H9 (cell line): ENCODE measurements at regions not wholly inside any gene's neighbourhood (a gene's known extent, or its start where the extent isn't known, plus 50 kb on each side); places are given as distances from the start of the nearest gene placed in this dataset.

Source experiments
- DNase-seq: peaks from one replicate; pipeline ENCODE4 v3.0.0-alpha.2; 2017
- H2AFZ ChIP-seq: one replicate; pipeline ENCODE4 v1.6.1; 2013; ENCODE audit warnings: mild to moderate bottlenecking, low read length, control low read depth, moderate library complexity
- H2AK5ac ChIP-seq: 2 replicates; pipeline ENCODE4 v1.6.1; 2013; ENCODE audit warnings: low read length, control low read depth, mixed read lengths; ENCODE audit not compliant: insufficient read length
- H2BK120ac ChIP-seq: one replicate; pipeline ENCODE4 v1.6.1; 2013; ENCODE audit warnings: low read depth, mild to moderate bottlenecking, low read length, control low read depth, inconsistent platforms; ENCODE audit not compliant: poor library complexity, severe bottlenecking
- H2BK12ac ChIP-seq: 2 replicates; pipeline ENCODE4 v1.6.1; 2013; ENCODE audit warnings: low read length, control low read depth, mixed read lengths, low read depth; ENCODE audit not compliant: insufficient read length
- H2BK15ac ChIP-seq: 2 replicates; pipeline ENCODE4 v1.6.1; 2013; ENCODE audit warnings: low read depth, low read length, control low read depth
- H2BK20ac ChIP-seq: one replicate; pipeline ENCODE4 v1.6.1; 2013; ENCODE audit warnings: low read depth, mild to moderate bottlenecking, low read length, control low read depth, inconsistent platforms; ENCODE audit not compliant: poor library complexity, severe bottlenecking
- H2BK5ac ChIP-seq: 2 replicates; pipeline ENCODE4 v1.6.1; 2013; ENCODE audit warnings: low read length, control low read depth, mixed read lengths; ENCODE audit not compliant: insufficient read length
- H3K14ac ChIP-seq: 2 replicates; pipeline ENCODE4 v1.6.1; 2013; ENCODE audit warnings: low read length, control low read depth; ENCODE audit not compliant: insufficient read depth
- H3K18ac ChIP-seq: 2 replicates; pipeline ENCODE4 v1.6.1; 2013; ENCODE audit warnings: low read depth, mild to moderate bottlenecking, mixed read lengths, low read length, control low read depth; ENCODE audit not compliant: insufficient read length
- H3K23ac ChIP-seq: 2 replicates; pipeline ENCODE4 v1.6.1; 2013; ENCODE audit warnings: low read length, control low read depth, mixed read lengths, low read depth; ENCODE audit not compliant: insufficient read length
- H3K23me2 ChIP-seq: 2 replicates; pipeline ENCODE4 v1.6.1; 2013; ENCODE audit warnings: low read depth, mild to moderate bottlenecking, mixed read lengths, low read length, control low read depth; ENCODE audit not compliant: insufficient read length, poor library complexity, severe bottlenecking
- H3K27ac ChIP-seq: 2 replicates; pipeline ENCODE4 v1.5.1; 2013; ENCODE audit warnings: low read length, control low read depth, mixed read lengths, low read depth; ENCODE audit not compliant: insufficient read length
- H3K27me3 ChIP-seq: 2 replicates; pipeline ENCODE4 v1.6.1; 2013; ENCODE audit warnings: low read length, control low read depth, inconsistent platforms; ENCODE audit not compliant: insufficient read depth
- H3K4ac ChIP-seq: 2 replicates; pipeline ENCODE4 v1.6.1; 2013; ENCODE audit warnings: low read depth, mild to moderate bottlenecking, control low read depth, inconsistent platforms, low read length, moderate library complexity
- H3K4me1 ChIP-seq: 2 replicates; pipeline ENCODE4 v1.6.1; 2013; ENCODE audit warnings: low read length, control low read depth, inconsistent platforms; ENCODE audit not compliant: insufficient read depth
- H3K4me2 ChIP-seq: 2 replicates; pipeline ENCODE4 v1.6.1; 2013; ENCODE audit warnings: low read length, control low read depth, mixed read lengths; ENCODE audit not compliant: insufficient read length, insufficient read depth
- H3K56ac ChIP-seq: 2 replicates; pipeline ENCODE4 v1.6.1; 2013; ENCODE audit warnings: low read depth, mild to moderate bottlenecking, mixed read lengths, low read length, control low read depth; ENCODE audit not compliant: insufficient read length
- H3K79me1 ChIP-seq: 2 replicates; pipeline ENCODE4 v1.6.1; 2013; ENCODE audit warnings: low read depth, mild to moderate bottlenecking, moderate library complexity, low read length, control low read depth, inconsistent platforms; ENCODE audit not compliant: insufficient read depth, poor library complexity, severe bottlenecking
- H3K79me2 ChIP-seq: 2 replicates; pipeline ENCODE4 v1.6.1; 2013; ENCODE audit warnings: low read length, control low read depth, inconsistent platforms; ENCODE audit not compliant: insufficient read depth
- H3K9ac ChIP-seq: 2 replicates; pipeline ENCODE4 v1.6.1; 2013; ENCODE audit warnings: low read length, control low read depth, mixed read lengths; ENCODE audit not compliant: insufficient read length; ENCODE audit errors: extremely low read depth
- H3K9me3 ChIP-seq: one replicate; pipeline ENCODE4 v1.6.1; 2013; ENCODE audit warnings: low read depth, low read length, inconsistent platforms; ENCODE audit not compliant: control insufficient read depth
- H3T11ph ChIP-seq: one replicate; pipeline ENCODE4 v1.6.1; 2013; ENCODE audit warnings: mild to moderate bottlenecking, low read length, control low read depth, inconsistent platforms
- H4K20me1 ChIP-seq: one replicate; pipeline ENCODE4 v1.6.1; 2013; ENCODE audit not compliant: control insufficient read depth, insufficient read length, insufficient read depth
- H4K5ac ChIP-seq: 2 replicates; pipeline ENCODE4 v1.6.1; 2013; ENCODE audit warnings: low read depth, mild to moderate bottlenecking, mixed read lengths, low read length, control low read depth; ENCODE audit not compliant: insufficient read length
- H4K8ac ChIP-seq: replicated peaks from 2 replicates; pipeline ENCODE4 v1.6.1; 2013; ENCODE audit warnings: low read length, control low read depth, mixed read lengths, low read depth; ENCODE audit not compliant: insufficient read length
- H4K91ac ChIP-seq: 2 replicates; pipeline ENCODE4 v1.6.1; 2013; ENCODE audit warnings: low read depth, mild to moderate bottlenecking, moderate library complexity, mixed read lengths, low read length, control low read depth; ENCODE audit not compliant: insufficient read length
- H3K27ac Mint-ChIP-seq, 3 experiments: 2 replicates in 2 of 3; 3 replicates in 1 of 3; pipeline ENCODE4 v1.8.0; 2020 to 2021; ENCODE audit warnings: mixed read lengths in 3 of 3, mild to moderate bottlenecking in 1 of 3, moderate library complexity in 1 of 3
- H3K27me3 Mint-ChIP-seq: 2 replicates; pipeline ENCODE4 v1.8.0; 2021; ENCODE audit warnings: low read depth, mild to moderate bottlenecking, moderate library complexity, mixed read lengths
- H3K36me3 Mint-ChIP-seq, 3 experiments: 2 replicates in 2 of 3; 3 replicates in 1 of 3; pipeline ENCODE4 v1.8.0; 2020 to 2021; ENCODE audit warnings: low read depth in 3 of 3, mixed read lengths in 3 of 3; ENCODE audit not compliant: insufficient read depth in 1 of 3
- H3K4me1 Mint-ChIP-seq, 2 experiments: 2 replicates each; pipeline ENCODE4 v1.8.0; 2020; ENCODE audit warnings: mixed read lengths in 2 of 2
- H3K4me3 Mint-ChIP-seq, 2 experiments: 2 replicates in 1 of 2; 3 replicates in 1 of 2; pipeline ENCODE4 v1.8.0; 2020 to 2021; ENCODE audit warnings: mild to moderate bottlenecking in 2 of 2, mixed read lengths in 2 of 2, moderate library complexity in 1 of 2
- H3K9me3 Mint-ChIP-seq, 2 experiments: 2 replicates in 1 of 2; 3 replicates in 1 of 2; pipeline ENCODE4 v1.8.0; 2020; ENCODE audit warnings: mild to moderate bottlenecking in 2 of 2, mixed read lengths in 2 of 2, moderate library complexity in 1 of 2
- CTCF ChIP-seq: fragments of 200-600 bp; sonication (generic); conservative IDR thresholded peaks from 3 replicates; pipeline ENCODE4 v1.8.0; 2021; ENCODE audit warnings: antibody characterized with exemption, mild to moderate bottlenecking
- WGBS: extraction: QIAGEN DNeasy Blood & Tissue Kit; methylation state at CpG from one replicate; pipeline ENCODE4 v1.1.7; 2013; ENCODE audit warnings: missing lambda C conversion rate, low lambda C conversion rate, mixed read lengths; ENCODE audit not compliant: insufficient read length; ENCODE audit errors: extremely low coverage; 5-methylcytosine and 5-hydroxymethylcytosine counted together

- TF ChIP-seq CTCF = no peak
- no peaks in the 10 kb centered on the region for H3K9me3 ChIP-seq
- H3T11ph ChIP-seq = no peak overlapping the region
- H3K9ac ChIP-seq = no peak overlapping the region
- no peaks in the 10 kb centered on the region for H4K20me1 ChIP-seq
- H3K27ac ChIP-seq = no peak overlapping the region
- H2AK5ac ChIP-seq = no peak overlapping the region
- WGBS = no CpG with 5 or more reads among the region's 3 CpGs
- H4K5ac ChIP-seq = no peak overlapping the region
- no peak overlapping the region for H2AFZ ChIP-seq
- Mint-ChIP-seq H3K36me3 (no peaks in the 10 kb centered on the region), H3K27me3 (no peaks in the 10 kb centered on the region), H3K27ac (no peak overlapping the region), H3K4me3 (no peak overlapping the region), H3K9me3 (no peaks in the 10 kb centered on the region), H3K4me1 (peaks cover 3 to 4% of the 10 kb centered on the region in 2 experiments; a peak in 1 of 4 replicates)
- H3K79me2 ChIP-seq = no peaks in the 10 kb centered on the region
- no peak overlapping the region for H4K8ac ChIP-seq
- H2BK15ac ChIP-seq = no peak overlapping the region
- no peak overlapping the region for H3K23ac ChIP-seq
- H3K27me3 ChIP-seq = no peaks in the 10 kb centered on the region
- no peaks in the 10 kb centered on the region for H3K79me1 ChIP-seq
- no peak overlapping the region for H3K14ac ChIP-seq
- H3K4ac ChIP-seq = no peak overlapping the region
- no peak overlapping the region for H3K4me2 ChIP-seq
- no peak overlapping the region for H2BK5ac ChIP-seq
- DNase-seq = no peak
- H3K4me1 ChIP-seq = no peaks in the 10 kb centered on the region
- H3K18ac ChIP-seq = no peak overlapping the region
- no peak overlapping the region for H2BK120ac ChIP-seq
- no peaks in the 10 kb centered on the region for H3K23me2 ChIP-seq
- H4K91ac ChIP-seq = no peak overlapping the region
- H2BK20ac ChIP-seq = no peak overlapping the region
- no peak overlapping the region for H3K56ac ChIP-seq
- no peak overlapping the region for H2BK12ac ChIP-seq
These were observed 58.0 kb upstream of the CELF2 start for GRCh38 chr10:10959666-10960065.
